Breast epithelium (tissue), 4 donors: ENCODE measurements at regions not wholly inside any gene's neighbourhood (a gene's known extent, or its start where the extent isn't known, plus 50 kb on each side); places are given as distances from the start of the nearest gene placed in this dataset.

Experiments used
- DNase-seq, 2 donors: peaks; one replicate each; pipeline ENCODE4 v3.0.0-alpha.2; 2019; ENCODE audit warnings: low spot score in 2 of 2
- H3K27ac ChIP-seq, 2 donors: fragments of 200-600 bp; sonication (generic) in 1 of 2; one replicate each; pipeline ENCODE4 v1.5.1; 2016 to 2019; ENCODE audit warnings: mild to moderate bottlenecking in 1 of 2
- H3K27me3 ChIP-seq, 2 donors: fragments of 200-600 bp; sonication (generic) in 1 of 2; one replicate each; pipeline versions ENCODE4 v1.5.1 to v1.6.0; 2017 to 2019; ENCODE audit warnings: control low read depth in 1 of 2, mild to moderate bottlenecking in 1 of 2
- H3K36me3 ChIP-seq: fragments of 200-600 bp; one replicate; pipeline ENCODE4 v1.5.1; 2019
- H3K4me1 ChIP-seq, 2 donors: fragments of 200-600 bp; sonication (generic); one replicate each; pipeline ENCODE4 v1.5.1; 2016 to 2019; ENCODE audit warnings: control low read depth in 1 of 2
- H3K4me3 ChIP-seq, 3 donors: fragments of 200-600 bp; sonication (generic); 1 replicate in 2 of 3; 2 replicates in 1 of 3; pipeline ENCODE4 v1.5.1; 2016 to 2019; ENCODE audit warnings: mild to moderate bottlenecking in 3 of 3, moderate library complexity in 2 of 3
- H3K9me3 ChIP-seq, 2 donors: fragments of 200-600 bp; sonication (generic) in 1 of 2; one replicate each; pipeline ENCODE4 v1.5.1; 2016 to 2019; ENCODE audit warnings: control low read depth in 1 of 2
- CTCF ChIP-seq, 3 donors: fragments of 450-650 bp; IDR thresholded peaks; one replicate each; pipeline ENCODE4 v1.5.1; 2016 to 2017; ENCODE audit warnings: antibody characterized with exemption in 3 of 3, mild to moderate bottlenecking in 3 of 3, moderate library complexity in 3 of 3
- POLR2A ChIP-seq: fragments of 450-650 bp; IDR thresholded peaks from one replicate; pipeline ENCODE4 v1.6.1; 2016; ENCODE audit warnings: antibody characterized with exemption, mild to moderate bottlenecking, moderate library complexity
- POLR2AphosphoS5 ChIP-seq, 3 donors: sonication (generic); formaldehyde crosslinking; IDR thresholded peaks; one replicate each; pipeline ENCODE4 v1.6.1; 2017; ENCODE audit warnings: antibody characterized with exemption in 3 of 3
- intact Hi-C: fragments of 100-400 bp; cut with DNase I; formaldehyde crosslinking; loops from one replicate; pipeline ENCODE4 v1.15.1; 2023; ENCODE audit warnings: low total_unique reads

- Histone ChIP-seq H3K4me3 (no peak overlapping the region), H3K27me3 (no peaks in the 10 kb centered on the region), H3K4me1 (no peaks in the 10 kb centered on the region), H3K27ac (peak overlapping the region in 1 of 2 donors; percentile 35), H3K36me3 (no peaks in the 10 kb centered on the region), H3K9me3 (no peaks in the 10 kb centered on the region)
- TF ChIP-seq POLR2A (no peak), CTCF (IDR thresholded peaks at IDR 0.05) (no peak), POLR2AphosphoS5 (IDR thresholded peaks at IDR 0.05) (no peak)
- intact Hi-C loops = no loop called here
- DNase-seq = no peak
These were observed 495.7 kb upstream of the TCF4 start for GRCh38 chr18:56083523-56084287.

GRCh38 chr18:56083097-56083521, 495.1 kb upstream of the TCF4 start:
- H3K9me3 ChIP-seq = no peaks in the 10 kb centered on the region
- no peaks in the 10 kb centered on the region for H3K4me1 ChIP-seq
- DNase-seq = no peak
- peak overlapping the region in 1 of 2 donors; percentile 35 for H3K27ac ChIP-seq
- H3K27me3 ChIP-seq = no peaks in the 10 kb centered on the region
- intact Hi-C loops = no loop called here
- no peaks in the 10 kb centered on the region for H3K36me3 ChIP-seq
- TF ChIP-seq CTCF (IDR thresholded peaks at IDR 0.05) (no peak), POLR2AphosphoS5 (IDR thresholded peaks at IDR 0.05) (no peak), POLR2A (no peak)
- no peak overlapping the region for H3K4me3 ChIP-seq

- Histone ChIP-seq H3K36me3 (no peaks in the 10 kb centered on the region), H3K4me3 (no peak overlapping the region), H3K9me3 (no peaks in the 10 kb centered on the region), H3K27ac (no peak overlapping the region), H3K27me3 (no peaks in the 10 kb centered on the region), H3K4me1 (no peaks in the 10 kb centered on the region)
- intact Hi-C loops = no loop called here
- no peak for DNase-seq
- no peak for TF ChIP-seq POLR2AphosphoS5 (IDR thresholded peaks at IDR 0.05)
- no peak for TF ChIP-seq POLR2A
- TF ChIP-seq CTCF (IDR thresholded peaks at IDR 0.05) = no peak
These were observed 488.7 kb upstream of the TCF4 start for GRCh38 chr18:56076723-56077122.

GRCh38 chr18:56068701-56069100, 480.7 kb upstream of the TCF4 start:
- no peaks in the 10 kb centered on the region for H3K9me3 ChIP-seq
- H3K27ac ChIP-seq = no peak overlapping the region
- no peaks in the 10 kb centered on the region for H3K36me3 ChIP-seq
- H3K27me3 ChIP-seq = no peaks in the 10 kb centered on the region
- intact Hi-C loops = no loop called here
- H3K4me1 ChIP-seq = no peaks in the 10 kb centered on the region
- TF ChIP-seq CTCF (IDR thresholded peaks at IDR 0.05) = no peak
- TF ChIP-seq POLR2A = no peak
- no peak for TF ChIP-seq POLR2AphosphoS5 (IDR thresholded peaks at IDR 0.05)
- H3K4me3 ChIP-seq = no peak overlapping the region
- DNase-seq = no peak

- TF ChIP-seq POLR2AphosphoS5 (IDR thresholded peaks at IDR 0.05) (no peak), CTCF (IDR thresholded peaks at IDR 0.05) (no peak), POLR2A (no peak)
- H3K36me3 ChIP-seq = no peaks in the 10 kb centered on the region
- no peaks in the 10 kb centered on the region for H3K27me3 ChIP-seq
- H3K27ac ChIP-seq = no peak overlapping the region
- intact Hi-C loops = no loop called here
- no peak overlapping the region for H3K4me3 ChIP-seq
- H3K4me1 ChIP-seq = no peaks in the 10 kb centered on the region
- no peak for DNase-seq
- H3K9me3 ChIP-seq = no peaks in the 10 kb centered on the region
These were observed 480.1 kb upstream of the TCF4 start for GRCh38 chr18:56067969-56068671.
